MM.1S (cell line): ENCODE measurements at regions not wholly inside any gene's neighbourhood (a gene's known extent, or its start where the extent isn't known, plus 50 kb on each side); places are given as distances from the start of the nearest gene placed in this dataset.

Source experiments
- DNase-seq: peaks from one replicate; pipeline ENCODE4 v3.0.0-alpha.2; 2015
- H2AFZ ChIP-seq: fragments of 300-600 bp; sonication (generic); 2 replicates; pipeline ENCODE4 v1.6.0; 2016; ENCODE audit warnings: antibody characterized with exemption, low read length
- H3F3A ChIP-seq: fragments of 300-600 bp; sonication (generic); 2 replicates; pipeline ENCODE4 v1.6.1; 2016; ENCODE audit warnings: mild to moderate bottlenecking, antibody characterized with exemption, low read length, moderate library complexity, mixed read lengths; ENCODE audit not compliant: insufficient read depth
- H3K27ac ChIP-seq: fragments of 300-600 bp; sonication (generic); 2 replicates; pipeline ENCODE4 v1.5.1; 2016; ENCODE audit warnings: mild to moderate bottlenecking, low read length
- H3K27me3 ChIP-seq: fragments of 300-600 bp; sonication (generic); replicated peaks from 2 replicates; pipeline ENCODE4 v1.6.0; 2016; ENCODE audit warnings: low read length; ENCODE audit not compliant: insufficient read depth
- H3K36me3 ChIP-seq: fragments of 300-600 bp; sonication (generic); replicated peaks from 2 replicates; pipeline ENCODE4 v1.6.1; 2016; ENCODE audit warnings: mild to moderate bottlenecking, low read length, mixed read lengths; ENCODE audit not compliant: insufficient read depth
- H3K4me1 ChIP-seq: fragments of 300-600 bp; sonication (generic); 2 replicates; pipeline ENCODE4 v1.6.1; 2016; ENCODE audit warnings: low read length, mixed read lengths
- H3K4me2 ChIP-seq: fragments of 300-600 bp; sonication (generic); 2 replicates; pipeline ENCODE4 v1.6.0; 2016; ENCODE audit warnings: low read depth, low read length
- H3K4me3 ChIP-seq: fragments of 300-600 bp; sonication (generic); 2 replicates; pipeline ENCODE4 v1.5.1; 2016; ENCODE audit warnings: low read length, mixed read lengths
- H3K79me2 ChIP-seq: fragments of 300-600 bp; sonication (generic); 2 replicates; pipeline ENCODE4 v1.6.1; 2016; ENCODE audit warnings: mixed run types, low read length, mixed read lengths
- H3K9ac ChIP-seq: fragments of 300-600 bp; sonication (generic); 2 replicates; pipeline ENCODE4 v1.6.1; 2016; ENCODE audit warnings: low read length, mixed read lengths
- H3K9me2 ChIP-seq: fragments of 300-600 bp; sonication (generic); replicated peaks from 2 replicates; pipeline ENCODE4 v1.6.1; 2016; ENCODE audit warnings: mild to moderate bottlenecking, low read length, mixed read lengths; ENCODE audit not compliant: insufficient read depth
- H3K9me3 ChIP-seq: fragments of 300-600 bp; sonication (generic); replicated peaks from 2 replicates; pipeline ENCODE4 v1.6.1; 2016; ENCODE audit warnings: mild to moderate bottlenecking, low read length, mixed read lengths; ENCODE audit not compliant: insufficient read depth
- H4K20me1 ChIP-seq: fragments of 300-600 bp; sonication (generic); 2 replicates; pipeline ENCODE4 v1.6.1; 2016; ENCODE audit warnings: mild to moderate bottlenecking, low read length, moderate library complexity, mixed read lengths; ENCODE audit not compliant: insufficient read depth
- EZH2 ChIP-seq: fragments of 300-600 bp; sonication (generic); optimal IDR thresholded peaks from 2 replicates; pipeline ENCODE3; 2017; ENCODE audit warnings: low read depth, mild to moderate bottlenecking, antibody characterized with exemption, low read length, mixed read lengths
- EZH2phosphoT487 ChIP-seq: fragments of 300-600 bp; sonication (generic); IDR thresholded peaks from 2 replicates; pipeline ENCODE4 v1.6.1; 2018; ENCODE audit warnings: antibody characterized with exemption, low read length
- TF ChIP-seq, protein P1 (sequence below): fragments of 300-600 bp; sonication (generic); IDR thresholded peaks from 2 replicates; pipeline ENCODE4 v1.5.1; 2016; ENCODE audit warnings: antibody characterized with exemption, low read length, mixed read lengths

- H3K9me3 ChIP-seq = no peaks in the 10 kb centered on the region
- no peak overlapping the region for H3K27ac ChIP-seq
- no peak overlapping the region for H3K4me3 ChIP-seq
Measured at GRCh38 chr1:217369996-217370551, 260.8 kb downstream of the GPATCH2 start.

DNA sequence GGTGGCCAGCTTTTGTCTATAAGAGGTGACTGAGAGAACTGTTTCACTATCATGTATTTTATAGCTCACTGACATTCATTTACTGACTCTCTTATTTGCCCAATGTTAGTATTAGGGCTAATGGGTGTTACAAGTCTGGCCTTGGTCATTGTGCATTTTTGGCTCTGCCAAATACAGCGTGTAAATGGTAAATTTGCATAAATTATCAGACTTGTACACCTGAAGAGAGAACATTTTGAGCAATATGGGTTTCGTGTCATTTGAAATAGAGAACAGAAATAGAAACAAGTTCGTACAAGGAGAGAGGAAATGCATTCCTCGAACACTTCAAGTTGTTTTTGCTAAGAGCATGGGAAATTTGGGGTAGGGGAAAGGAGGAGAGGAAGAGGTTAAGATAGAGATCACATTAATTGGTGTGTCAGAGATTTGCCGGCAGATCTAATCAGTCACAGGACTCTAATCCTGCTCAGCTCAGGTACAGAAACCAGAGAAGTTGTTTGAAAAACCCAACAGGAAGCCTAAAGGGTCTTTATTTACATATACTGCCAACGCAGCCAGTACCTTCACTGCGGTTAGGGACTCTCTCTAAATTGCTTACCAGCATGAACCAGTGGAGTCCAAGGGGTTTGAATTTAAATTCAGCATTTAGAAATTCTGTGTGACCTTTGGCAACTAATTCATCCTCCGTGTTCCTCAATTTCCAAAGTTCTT lies 261.5 kb downstream of the GPATCH2 start:
- peak; percentile 83 for DNase-seq

More at GRCh38 chr1:217369996-217370551, 260.8 kb downstream of the GPATCH2 start:
- Histone ChIP-seq H3K36me3 (no peaks in the 10 kb centered on the region), H3K9me2 (no peaks in the 10 kb centered on the region), H3K79me2 (no peaks in the 10 kb centered on the region), H3K4me2 (peak overlapping the region; percentile 36; the same call in 1 of the 2 replicates), H4K20me1 (no peaks in the 10 kb centered on the region), H3K4me1 (no peaks in the 10 kb centered on the region), H3K27me3 (no peaks in the 10 kb centered on the region), H3K9ac (no peak overlapping the region), H2AFZ (no peak overlapping the region), H3F3A (no peaks in the 10 kb centered on the region)
- DNase-seq = no peak
- TF ChIP-seq EZH2 (no peak), EZH2phosphoT487 (no peak)
- TF ChIP-seq, protein P1, sequence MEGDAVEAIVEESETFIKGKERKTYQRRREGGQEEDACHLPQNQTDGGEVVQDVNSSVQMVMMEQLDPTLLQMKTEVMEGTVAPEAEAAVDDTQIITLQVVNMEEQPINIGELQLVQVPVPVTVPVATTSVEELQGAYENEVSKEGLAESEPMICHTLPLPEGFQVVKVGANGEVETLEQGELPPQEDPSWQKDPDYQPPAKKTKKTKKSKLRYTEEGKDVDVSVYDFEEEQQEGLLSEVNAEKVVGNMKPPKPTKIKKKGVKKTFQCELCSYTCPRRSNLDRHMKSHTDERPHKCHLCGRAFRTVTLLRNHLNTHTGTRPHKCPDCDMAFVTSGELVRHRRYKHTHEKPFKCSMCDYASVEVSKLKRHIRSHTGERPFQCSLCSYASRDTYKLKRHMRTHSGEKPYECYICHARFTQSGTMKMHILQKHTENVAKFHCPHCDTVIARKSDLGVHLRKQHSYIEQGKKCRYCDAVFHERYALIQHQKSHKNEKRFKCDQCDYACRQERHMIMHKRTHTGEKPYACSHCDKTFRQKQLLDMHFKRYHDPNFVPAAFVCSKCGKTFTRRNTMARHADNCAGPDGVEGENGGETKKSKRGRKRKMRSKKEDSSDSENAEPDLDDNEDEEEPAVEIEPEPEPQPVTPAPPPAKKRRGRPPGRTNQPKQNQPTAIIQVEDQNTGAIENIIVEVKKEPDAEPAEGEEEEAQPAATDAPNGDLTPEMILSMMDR = no peak

GRCh38 chr1:217364220-217364619 lies 266.7 kb downstream of the GPATCH2 start:
- H3K4me2 ChIP-seq = no peak overlapping the region

More for the DNA sequence above, 261.5 kb downstream of the GPATCH2 start:
- H3K27me3 ChIP-seq = no peaks in the 10 kb centered on the region
- H3F3A ChIP-seq = no peaks in the 10 kb centered on the region
- peak overlapping the region; percentile 36 for H3K4me2 ChIP-seq
- no peaks in the 10 kb centered on the region for H3K36me3 ChIP-seq
- H2AFZ ChIP-seq = peak overlapping the region; percentile 4; the same call in 1 of the 2 replicates
- H3K9ac ChIP-seq = no peak overlapping the region
- no peaks in the 10 kb centered on the region for H3K9me2 ChIP-seq
- H3K4me1 ChIP-seq = no peaks in the 10 kb centered on the region
- peak overlapping the region; percentile 34 for H3K4me3 ChIP-seq
- TF ChIP-seq, protein P1 = no peak
- no peak for TF ChIP-seq EZH2
- no peak for TF ChIP-seq EZH2phosphoT487
- peak overlapping the region; percentile 13; the same call in 1 of the 2 replicates for H3K27ac ChIP-seq
- H3K9me3 ChIP-seq = no peaks in the 10 kb centered on the region
- no peaks in the 10 kb centered on the region for H4K20me1 ChIP-seq
- H3K79me2 ChIP-seq = no peaks in the 10 kb centered on the region

More at GRCh38 chr1:217364220-217364619, 266.7 kb downstream of the GPATCH2 start:
- no peaks in the 10 kb centered on the region for H3K36me3 ChIP-seq
- no peaks in the 10 kb centered on the region for H3F3A ChIP-seq
- no peak for DNase-seq
- H3K9ac ChIP-seq = no peak overlapping the region
- H3K27ac ChIP-seq = no peak overlapping the region
- TF ChIP-seq, protein P1 = no peak
- no peak for TF ChIP-seq EZH2phosphoT487
- H4K20me1 ChIP-seq = no peaks in the 10 kb centered on the region
- no peaks in the 10 kb centered on the region for H3K9me2 ChIP-seq
- H3K4me3 ChIP-seq = no peak overlapping the region
- H3K27me3 ChIP-seq = no peaks in the 10 kb centered on the region
- no peaks in the 10 kb centered on the region for H3K4me1 ChIP-seq
- H2AFZ ChIP-seq = no peak overlapping the region
- H3K79me2 ChIP-seq = no peaks in the 10 kb centered on the region
- H3K9me3 ChIP-seq = no peaks in the 10 kb centered on the region
